ENCODE measurements at regions not wholly inside any gene's neighbourhood (a gene's known extent, or its start where the extent isn't known, plus 50 kb on each side); places are given as distances from the start of the nearest gene placed in this dataset.

GRCh38 chr12:67593461-67594330, 54.8 kb upstream of the DYRK2 start:
- FAIRE-seq = no peak

DNA sequence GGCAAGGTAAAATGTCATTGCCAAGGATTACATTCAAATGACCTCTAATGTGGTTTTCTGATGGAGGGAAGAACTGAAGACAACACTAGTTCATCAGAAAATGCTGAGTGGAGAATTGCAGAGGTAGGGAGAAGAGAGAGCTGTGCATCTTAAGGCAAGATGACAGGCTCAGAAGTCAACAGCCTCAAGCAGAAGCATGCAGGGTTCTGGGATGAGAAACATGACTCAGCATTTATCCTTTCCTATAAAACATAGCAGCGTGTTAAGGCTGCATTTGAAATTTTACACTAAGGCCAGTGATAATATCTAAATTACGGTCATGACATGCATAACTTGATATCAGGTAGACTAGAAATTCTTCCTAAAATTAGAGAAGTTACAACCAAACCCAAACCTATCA, 53.7 kb upstream of the DYRK2 start:
- no peak for FAIRE-seq

DNA sequence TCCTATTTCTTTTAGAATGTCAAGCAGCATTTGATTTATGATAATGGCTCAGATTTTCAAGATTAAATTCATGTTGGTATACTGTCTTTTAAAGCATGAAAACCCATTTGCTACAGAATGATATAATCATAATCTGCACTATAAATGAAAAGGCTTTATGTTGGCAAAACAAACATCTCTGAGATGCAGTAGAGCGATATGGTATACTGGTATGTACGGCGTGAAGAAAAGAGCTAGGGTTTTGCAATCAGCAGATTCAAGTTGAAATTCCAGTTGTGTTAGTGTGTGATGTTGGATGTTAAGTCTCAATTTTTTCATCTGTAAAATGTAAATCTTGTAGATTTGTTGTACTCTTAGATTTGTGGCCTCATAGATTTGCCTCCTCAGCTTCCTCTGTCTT, 53.2 kb upstream of the DYRK2 start:
- no peak for FAIRE-seq

GRCh38 chr12:67598598-67598997, 49.9 kb upstream of the DYRK2 start:
- no peak for FAIRE-seq

Measured in endometrium (tissue), 2 donors.